ENCODE measurements at regions not wholly inside any gene's neighbourhood (a gene's known extent, or its start where the extent isn't known, plus 50 kb on each side); places are given as distances from the start of the nearest gene placed in this dataset.
A peak's percentile ranks its signal among the peaks of the same experiment; 100 is the strongest.

GRCh38 chr3:22886439-22887068, 316.6 kb upstream of the UBE2E2 start:
- ChIA-PET CTCF (interaction anchor here (1.0 kb wide), 1 partner anchor 323 kb away, joined by 3 read pairs; no protein-coding TSS in a partner anchor), POLR2A (no interaction called here)
- no peak overlapping the region for H3K4me3 ChIP-seq (ENCODE audit: low read depth, low read length)
- TF ChIP-seq, protein P1, sequence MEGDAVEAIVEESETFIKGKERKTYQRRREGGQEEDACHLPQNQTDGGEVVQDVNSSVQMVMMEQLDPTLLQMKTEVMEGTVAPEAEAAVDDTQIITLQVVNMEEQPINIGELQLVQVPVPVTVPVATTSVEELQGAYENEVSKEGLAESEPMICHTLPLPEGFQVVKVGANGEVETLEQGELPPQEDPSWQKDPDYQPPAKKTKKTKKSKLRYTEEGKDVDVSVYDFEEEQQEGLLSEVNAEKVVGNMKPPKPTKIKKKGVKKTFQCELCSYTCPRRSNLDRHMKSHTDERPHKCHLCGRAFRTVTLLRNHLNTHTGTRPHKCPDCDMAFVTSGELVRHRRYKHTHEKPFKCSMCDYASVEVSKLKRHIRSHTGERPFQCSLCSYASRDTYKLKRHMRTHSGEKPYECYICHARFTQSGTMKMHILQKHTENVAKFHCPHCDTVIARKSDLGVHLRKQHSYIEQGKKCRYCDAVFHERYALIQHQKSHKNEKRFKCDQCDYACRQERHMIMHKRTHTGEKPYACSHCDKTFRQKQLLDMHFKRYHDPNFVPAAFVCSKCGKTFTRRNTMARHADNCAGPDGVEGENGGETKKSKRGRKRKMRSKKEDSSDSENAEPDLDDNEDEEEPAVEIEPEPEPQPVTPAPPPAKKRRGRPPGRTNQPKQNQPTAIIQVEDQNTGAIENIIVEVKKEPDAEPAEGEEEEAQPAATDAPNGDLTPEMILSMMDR (IDR thresholded peaks at IDR 0.05; ENCODE audit: insufficient read depth, low read depth, low read length) = no peak
- DNase-seq (ENCODE audit: low read depth) = no peak
- no peaks in the 10 kb centered on the region for H3K27me3 ChIP-seq (ENCODE audit: control insufficient read depth, insufficient read depth, low read length)
- no peaks in the 10 kb centered on the region for H3K36me3 ChIP-seq (ENCODE audit: control insufficient read depth, insufficient read depth, low read length)

DNA sequence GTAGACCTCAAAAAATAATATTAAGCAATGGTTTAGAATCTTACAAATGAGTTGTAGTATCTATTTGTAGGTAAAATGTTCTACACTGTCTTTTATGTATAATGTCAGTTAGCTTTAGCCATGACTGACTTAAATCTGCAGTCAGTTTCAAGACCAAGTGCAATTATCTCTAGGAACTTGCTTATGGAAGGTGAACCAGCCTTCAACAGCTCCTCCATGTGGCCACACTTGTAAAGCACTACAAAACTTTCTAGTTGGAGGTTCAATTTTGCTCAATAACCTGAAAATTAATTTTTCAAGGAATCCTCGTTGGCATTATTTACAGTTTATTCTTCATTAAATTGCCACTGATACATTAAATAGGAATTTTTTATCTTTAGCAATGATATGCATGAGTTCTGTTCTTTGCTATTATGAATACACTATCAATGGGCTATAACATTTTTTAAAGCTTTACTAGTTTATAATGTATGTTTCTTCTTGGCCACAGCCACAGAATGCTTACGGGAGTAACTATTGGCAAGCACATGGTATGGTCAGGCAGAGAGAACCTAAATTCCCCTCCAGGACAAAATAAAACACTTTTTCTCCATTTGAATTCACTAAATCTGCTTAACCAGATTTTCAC, 315.3 kb upstream of the UBE2E2 start:
- POLR2A ChIA-PET = no interaction called here
- CTCF ChIA-PET = interaction anchor here (1.4 to 1.6 kb wide), 2 partner anchors 8 to 9 kb away, joined by 3 to 5 read pairs; no protein-coding TSS in a partner anchor
- DNase-seq (ENCODE audit: low read depth) = no peak

GRCh38 chr3:22893101-22893500, 310.0 kb upstream of the UBE2E2 start:
- ChIA-PET CTCF (interaction anchor here (0.7 to 1.3 kb wide), 2 partner anchors 8 to 29 kb away, joined by 3 to 4 read pairs; no protein-coding TSS in a partner anchor), POLR2A (no interaction called here)
- DNase-seq (ENCODE audit: low read depth) = no peak
- Histone ChIP-seq H3K36me3 (ENCODE audit: control insufficient read depth, insufficient read depth, low read length) (no peaks in the 10 kb centered on the region), H3K4me3 (ENCODE audit: low read depth, low read length) (no peak overlapping the region), H3K27me3 (ENCODE audit: control insufficient read depth, insufficient read depth, low read length) (no peaks in the 10 kb centered on the region)
- TF ChIP-seq, protein P1 (IDR thresholded peaks at IDR 0.05; ENCODE audit: insufficient read depth, low read depth, low read length) = no peak

More for the DNA sequence above, 315.3 kb upstream of the UBE2E2 start:
- Histone ChIP-seq H3K4me3 (ENCODE audit: low read depth, low read length) (no peak overlapping the region), H3K27me3 (ENCODE audit: control insufficient read depth, insufficient read depth, low read length) (no peaks in the 10 kb centered on the region), H3K36me3 (ENCODE audit: control insufficient read depth, insufficient read depth, low read length) (no peaks in the 10 kb centered on the region)
- TF ChIP-seq, protein P1 (IDR thresholded peaks at IDR 0.05; ENCODE audit: insufficient read depth, low read depth, low read length) = peak; percentile 55

DNA sequence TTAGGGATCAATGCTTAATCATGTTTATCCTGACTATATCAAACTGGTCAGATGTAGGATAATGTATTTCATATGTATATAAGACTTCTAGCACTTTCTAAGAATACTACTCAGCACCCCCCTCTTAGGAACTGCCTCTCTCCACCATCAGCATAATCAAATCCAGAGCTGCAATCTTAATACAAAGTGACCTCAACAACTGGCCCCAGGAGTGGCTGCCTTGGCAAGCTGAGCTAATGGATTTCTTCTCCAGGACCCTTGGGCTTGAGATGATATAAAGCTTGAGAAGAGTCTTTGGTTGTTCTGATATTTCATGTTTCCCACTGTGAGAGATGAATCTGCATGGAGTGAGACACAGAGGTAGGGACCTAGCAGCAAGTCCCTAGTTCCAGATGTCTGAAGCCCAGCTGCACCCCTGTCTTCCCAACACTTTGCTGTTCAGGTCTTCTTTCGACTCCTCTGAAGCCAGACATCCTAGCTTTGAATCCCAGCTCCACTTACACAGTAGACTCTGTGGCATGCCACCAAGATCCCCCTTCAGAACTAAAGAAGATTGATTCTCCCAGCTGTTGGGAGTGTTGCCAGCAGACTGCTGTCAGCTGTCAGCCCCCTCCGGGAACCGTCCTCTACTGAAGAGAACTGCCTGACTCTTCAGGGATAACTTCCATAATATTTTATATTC, 309.3 kb upstream of the UBE2E2 start:
- no peak for DNase-seq (ENCODE audit: low read depth)
- no peaks in the 10 kb centered on the region for H3K27me3 ChIP-seq (ENCODE audit: control insufficient read depth, insufficient read depth, low read length)
- no peaks in the 10 kb centered on the region for H3K36me3 ChIP-seq (ENCODE audit: control insufficient read depth, insufficient read depth, low read length)
- POLR2A ChIA-PET = no interaction called here
- H3K4me3 ChIP-seq (ENCODE audit: low read depth, low read length) = no peak overlapping the region
- CTCF ChIA-PET = interaction anchor here (0.7 to 1.3 kb wide), 2 partner anchors 9 to 28 kb away, joined by 3 to 4 read pairs; no protein-coding TSS in a partner anchor
- TF ChIP-seq, protein P1 (IDR thresholded peaks at IDR 0.05; ENCODE audit: insufficient read depth, low read depth, low read length) = no peak

- Histone ChIP-seq H3K36me3 (ENCODE audit: control insufficient read depth, insufficient read depth, low read length) (no peaks in the 10 kb centered on the region), H3K27me3 (ENCODE audit: control insufficient read depth, insufficient read depth, low read length) (no peaks in the 10 kb centered on the region), H3K4me3 (ENCODE audit: low read depth, low read length) (no peak overlapping the region)
- no peak for DNase-seq (ENCODE audit: low read depth)
- ChIA-PET POLR2A (no interaction called here), CTCF (no interaction called here)
- TF ChIP-seq, protein P1 (IDR thresholded peaks at IDR 0.05; ENCODE audit: insufficient read depth, low read depth, low read length) = no peak
These were observed 308.3 kb upstream of the UBE2E2 start for GRCh38 chr3:22894865-22895264.

Measured in BJ (cell line).